GM12874 (cell line): ENCODE measurements at regions not wholly inside any gene's neighbourhood (a gene's known extent, or its start where the extent isn't known, plus 50 kb on each side); places are given as distances from the start of the nearest gene placed in this dataset.

Source experiments
- CTCF ChIP-seq: IDR thresholded peaks from 2 replicates; pipeline ENCODE4 v1.5.1; 2011; ENCODE audit warnings: low read depth, mild to moderate bottlenecking, control low read depth, low read length, moderate library complexity; ENCODE audit not compliant: insufficient read depth

GRCh38 chr10:8173866-8174243 is 119.4 kb downstream of the GATA3 start:
- TF ChIP-seq CTCF, result no peak

DNA sequence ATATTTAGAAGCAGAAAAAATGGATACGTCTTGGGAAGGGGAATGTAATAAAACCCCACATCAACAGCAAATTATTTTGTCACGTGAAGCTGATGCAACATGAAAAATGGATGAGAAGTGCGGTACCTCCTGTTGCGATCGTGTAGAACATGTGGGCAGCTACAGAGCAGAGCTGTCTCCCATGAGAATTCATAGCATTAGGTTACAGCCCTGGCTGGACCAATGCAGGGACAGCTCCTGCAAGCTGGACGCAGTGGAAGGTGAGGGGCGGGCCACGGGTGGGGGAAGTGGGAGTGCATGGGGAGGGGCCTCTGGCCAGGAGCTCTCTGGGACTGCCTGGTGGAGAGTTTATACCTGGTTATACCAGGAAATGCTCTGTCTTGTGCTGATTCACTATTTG is 120.3 kb downstream of the GATA3 start:
- no peak for TF ChIP-seq CTCF

DNA sequence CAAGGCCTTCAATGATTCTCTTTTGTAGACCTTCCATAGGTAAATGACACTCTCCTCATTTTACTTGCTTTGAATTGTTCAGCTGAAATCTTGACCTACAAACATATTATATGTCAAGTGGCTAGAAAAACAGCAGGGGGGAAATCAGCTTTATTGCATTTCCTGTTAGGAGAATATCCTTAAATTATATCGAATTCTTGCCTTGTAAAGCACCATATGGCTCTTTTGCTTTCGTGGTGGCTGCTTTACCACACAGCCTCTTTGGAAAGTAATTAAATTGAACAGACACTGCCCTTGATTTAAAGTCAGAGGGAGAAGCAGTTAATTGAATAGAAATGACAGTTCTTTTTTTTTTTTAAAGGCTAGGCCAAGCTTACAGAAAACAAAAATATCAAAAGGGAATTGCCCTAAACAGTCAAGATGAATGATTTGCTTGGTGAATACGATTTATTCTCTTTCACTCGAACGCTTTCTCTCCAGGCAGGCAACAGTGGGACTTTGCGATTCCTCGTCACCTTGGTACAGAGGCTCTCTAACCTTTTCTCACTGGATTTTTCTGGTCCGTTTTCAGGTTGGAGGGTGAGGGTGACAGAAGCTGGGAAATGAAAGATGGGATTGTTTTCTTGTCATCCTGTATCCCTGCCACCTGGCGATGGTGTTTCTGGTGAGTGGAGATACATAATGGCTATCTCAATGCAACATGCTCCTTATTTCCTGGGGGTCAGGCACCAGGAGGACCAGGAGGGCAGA is 126.0 kb downstream of the GATA3 start:
- no peak for TF ChIP-seq CTCF

DNA sequence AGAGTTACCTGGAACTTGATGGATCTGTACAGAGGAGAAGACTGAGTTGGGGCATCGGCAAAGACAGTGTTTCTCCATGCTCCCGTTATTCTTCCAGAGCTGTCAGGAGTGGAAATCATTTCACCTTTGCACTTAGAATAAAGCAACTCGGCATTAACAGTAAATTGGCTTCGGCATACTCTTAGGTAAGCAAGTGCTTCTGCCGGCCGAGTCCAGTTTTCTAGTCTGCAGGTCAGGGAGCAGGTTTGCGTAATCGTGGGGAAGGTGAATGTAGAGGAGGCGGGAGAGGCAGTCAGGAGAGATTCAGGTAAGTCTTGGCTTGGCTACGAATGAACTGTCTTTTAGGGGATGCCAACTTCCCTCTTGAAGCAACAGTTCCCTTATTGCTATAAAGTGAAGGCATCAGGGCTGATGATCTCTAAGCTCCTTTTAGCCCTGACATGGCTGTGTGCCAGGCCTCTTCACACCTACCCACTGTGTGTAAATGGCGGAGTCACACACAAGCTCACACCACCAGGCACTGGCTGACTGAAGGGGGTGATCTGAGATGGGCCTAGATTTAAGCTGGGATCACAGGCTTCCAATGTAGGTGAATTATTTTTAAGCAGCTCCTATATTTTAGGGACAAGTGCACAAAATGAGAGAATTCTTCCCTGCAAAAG is 127.1 kb downstream of the GATA3 start:
- no peak for TF ChIP-seq CTCF

GRCh38 chr10:8182806-8183205 is 128.3 kb downstream of the GATA3 start:
- no peak for TF ChIP-seq CTCF

DNA sequence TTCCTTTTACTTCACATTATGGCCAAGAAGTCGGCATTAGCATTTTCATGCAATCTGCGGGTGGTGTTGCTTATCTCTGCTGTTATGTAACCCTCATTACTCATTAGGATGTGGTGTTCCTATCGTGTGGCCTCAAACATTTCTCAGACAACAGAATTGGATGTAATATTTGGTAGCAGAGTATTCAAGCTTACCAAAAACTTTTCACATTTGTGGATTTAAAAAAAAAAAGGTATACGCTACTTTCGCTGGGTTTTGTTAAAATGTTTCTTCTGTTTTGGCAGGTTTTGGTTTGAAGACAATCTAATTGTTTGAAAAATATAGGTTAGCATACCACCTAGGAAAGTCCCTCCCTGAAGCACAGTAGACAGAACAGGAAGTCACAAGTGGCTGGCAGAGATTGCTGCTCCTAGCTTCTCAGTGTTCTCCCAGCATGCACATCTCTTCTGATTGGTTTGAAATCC is 128.8 kb downstream of the GATA3 start:
- no peak for TF ChIP-seq CTCF

- no peak for TF ChIP-seq CTCF
Measured at GRCh38 chr10:8187171-8187666, 132.7 kb downstream of the GATA3 start.
